SHP77 treated with DMSO at 0.1 percent for 48 hours (cell line): ENCODE measurements at regions not wholly inside any gene's neighbourhood (a gene's known extent, or its start where the extent isn't known, plus 50 kb on each side); places are given as distances from the start of the nearest gene placed in this dataset.

Experiments used
- DNase-seq: peaks from one replicate; lab custom pipeline; 2025; lab: John Stamatoyannopoulos, UW

- no peak for DNase-seq
Measured at GRCh38 chr5:62980884-62981283, 402.3 kb downstream of the LRRC70 start.

- DNase-seq: no peak
Measured at GRCh38 chr5:62979472-62979871, 400.9 kb downstream of the LRRC70 start.

GRCh38 chr5:62977661-62978060, 399.0 kb downstream of the LRRC70 start:
- DNase-seq: no peak

GRCh38 chr5:62974623-62975022, 396.0 kb downstream of the LRRC70 start:
- no peak for DNase-seq

- no peak for DNase-seq
Measured at GRCh38 chr5:62969409-62970120, 390.9 kb downstream of the LRRC70 start.

- DNase-seq: no peak
Measured at GRCh38 chr5:62964428-62964827, 385.8 kb downstream of the LRRC70 start.

GRCh38 chr5:62960781-62961180, 382.2 kb downstream of the LRRC70 start:
- no peak for DNase-seq

GRCh38 chr5:62956597-62956996, 378.0 kb downstream of the LRRC70 start:
- no peak for DNase-seq

- no peak for DNase-seq
Measured at GRCh38 chr5:62954578-62954977, 376.0 kb downstream of the LRRC70 start.

GRCh38 chr5:62948301-62948700, 369.7 kb downstream of the LRRC70 start:
- no peak for DNase-seq

- no peak for DNase-seq
Measured at GRCh38 chr5:62942384-62942783, 363.8 kb downstream of the LRRC70 start.

- no peak for DNase-seq
Measured at GRCh38 chr5:62938927-62939326, 360.3 kb downstream of the LRRC70 start.

GRCh38 chr5:62937661-62938558, 359.3 kb downstream of the LRRC70 start:
- no peak for DNase-seq

- DNase-seq: no peak
Measured at GRCh38 chr5:62935660-62936059, 357.0 kb downstream of the LRRC70 start.

GRCh38 chr5:62934319-62934718, 355.7 kb downstream of the LRRC70 start:
- no peak for DNase-seq

GRCh38 chr5:62933261-62933660, 354.6 kb downstream of the LRRC70 start:
- DNase-seq: no peak

- DNase-seq: no peak
Measured at GRCh38 chr5:62931153-62931950, 352.7 kb downstream of the LRRC70 start.

- no peak for DNase-seq
Measured at GRCh38 chr5:62922191-62922590, 343.6 kb downstream of the LRRC70 start.

- no peak for DNase-seq
Measured at GRCh38 chr5:62920856-62921255, 342.2 kb downstream of the LRRC70 start.

- DNase-seq: no peak
Measured at GRCh38 chr5:62909326-62909725, 330.7 kb downstream of the LRRC70 start.

- DNase-seq: no peak
Measured at GRCh38 chr5:62902126-62902525, 323.5 kb downstream of the LRRC70 start.

- DNase-seq: no peak
Measured at GRCh38 chr5:62900976-62901375, 322.4 kb downstream of the LRRC70 start.
